ENCODE measurements at regions not wholly inside any gene's neighbourhood (a gene's known extent, or its start where the extent isn't known, plus 50 kb on each side); places are given as distances from the start of the nearest gene placed in this dataset.
"Not testable (repeated sequence)": the region's sequence is repeated elsewhere in the genome, so short reads cannot be mapped to it uniquely, and the experiment has no call there.

- DNase-seq, result no peak
These were observed 326.2 kb upstream of the POT1 start for GRCh38 chr7:125255810-125256209.

GRCh38 chr7:125254566-125254965 is 324.9 kb upstream of the POT1 start:
- DNase-seq, result no peak
- no peak for ATAC-seq

More at GRCh38 chr7:125255810-125256209, 326.2 kb upstream of the POT1 start:
- no peak for ATAC-seq

- ATAC-seq (no peak), DNase-seq (no peak)
These were observed 324.0 kb upstream of the POT1 start for GRCh38 chr7:125253452-125254190.

GRCh38 chr7:125247514-125248098 is 318.0 kb upstream of the POT1 start:
- DNase-seq (no peak), ATAC-seq (no peak)

- DNase-seq (no peak), ATAC-seq (no peak)
These were observed 317.1 kb upstream of the POT1 start for GRCh38 chr7:125246706-125247105.

- no peak for ATAC-seq
- DNase-seq, result no peak
These were observed 311.9 kb upstream of the POT1 start for GRCh38 chr7:125241548-125241947.

GRCh38 chr7:125222596-125222995 is 293.0 kb upstream of the POT1 start:
- ATAC-seq (no peak), DNase-seq (no peak)

GRCh38 chr7:125218076-125218475 is 288.5 kb upstream of the POT1 start:
- DNase-seq, result no peak
- no peak for ATAC-seq

GRCh38 chr7:125201002-125201401 is 271.4 kb upstream of the POT1 start:
- ATAC-seq (no peak), DNase-seq (no peak)

GRCh38 chr7:125197731-125198393 is 268.2 kb upstream of the POT1 start:
- ATAC-seq, result no peak
- no peak for DNase-seq

- no peak for ATAC-seq
- DNase-seq, result no peak
These were observed 265.5 kb upstream of the POT1 start for GRCh38 chr7:125195156-125195555.

GRCh38 chr7:125193263-125193662 is 263.6 kb upstream of the POT1 start:
- DNase-seq (no peak), ATAC-seq (no peak)

- DNase-seq (no peak), ATAC-seq (no peak)
These were observed 255.2 kb upstream of the POT1 start for GRCh38 chr7:125184801-125185200.

- not testable (repeated sequence) for ATAC-seq, DNase-seq
These were observed 252.1 kb upstream of the POT1 start for GRCh38 chr7:125181569-125182267.

GRCh38 chr7:125173571-125173970 is 243.9 kb upstream of the POT1 start:
- ATAC-seq (no peak), DNase-seq (no peak)

GRCh38 chr7:125169088-125169487 is 239.5 kb upstream of the POT1 start:
- ATAC-seq (no peak), DNase-seq (no peak)

- ATAC-seq (no peak), DNase-seq (no peak)
These were observed 225.3 kb upstream of the POT1 start for GRCh38 chr7:125154930-125155329.

GRCh38 chr7:125149151-125149550 is 219.5 kb upstream of the POT1 start:
- ATAC-seq (no peak), DNase-seq (no peak)

GRCh38 chr7:125147047-125147446 is 217.4 kb upstream of the POT1 start:
- DNase-seq, result no peak
- ATAC-seq, result no peak

- DNase-seq (no peak), ATAC-seq (no peak)
These were observed 207.3 kb upstream of the POT1 start for GRCh38 chr7:125136755-125137532.

- no peak for DNase-seq
- ATAC-seq, result no peak
These were observed 206.7 kb upstream of the POT1 start for GRCh38 chr7:125136341-125136740.

- no peak for ATAC-seq
- no peak for DNase-seq
These were observed 200.5 kb upstream of the POT1 start for GRCh38 chr7:125130173-125130572.

Data from stimulated activated naive CD8-positive, alpha-beta T cell treated with anti-CD3 and anti-CD28 coated beads, Interleukin-15, Interleukin-2, amounts not matched to agents 100 U/mL and 50 U/mL, for 24 hours (primary cell).